ENCODE measurements at regions not wholly inside any gene's neighbourhood (a gene's known extent, or its start where the extent isn't known, plus 50 kb on each side); places are given as distances from the start of the nearest gene placed in this dataset.

DNA sequence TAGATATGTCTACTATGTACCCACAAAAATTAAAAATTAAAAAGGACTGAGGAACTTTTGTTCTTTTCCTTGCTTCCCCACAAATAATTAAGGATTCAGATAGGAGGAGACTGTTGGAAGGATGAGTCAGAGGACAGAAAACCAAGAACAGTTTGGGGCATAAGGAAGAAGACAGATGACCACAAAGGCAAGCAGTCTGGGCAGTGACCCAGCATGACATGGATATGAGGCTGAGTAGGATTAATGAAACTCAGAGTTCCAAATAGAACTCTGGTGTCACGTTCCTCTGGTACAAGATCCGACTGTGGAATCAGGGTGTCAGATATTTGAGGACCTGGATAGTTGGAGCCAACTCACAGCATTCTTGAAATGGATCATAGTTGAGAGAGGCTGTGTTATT is 89.3 kb upstream of the SLC38A4 start (continued):
- no peak for TF ChIP-seq MYC (CRISPR knock-in tag; IDR thresholded peaks at IDR 0.05; ENCODE audit: borderline replicate concordance)
- TF ChIP-seq, protein P1, sequence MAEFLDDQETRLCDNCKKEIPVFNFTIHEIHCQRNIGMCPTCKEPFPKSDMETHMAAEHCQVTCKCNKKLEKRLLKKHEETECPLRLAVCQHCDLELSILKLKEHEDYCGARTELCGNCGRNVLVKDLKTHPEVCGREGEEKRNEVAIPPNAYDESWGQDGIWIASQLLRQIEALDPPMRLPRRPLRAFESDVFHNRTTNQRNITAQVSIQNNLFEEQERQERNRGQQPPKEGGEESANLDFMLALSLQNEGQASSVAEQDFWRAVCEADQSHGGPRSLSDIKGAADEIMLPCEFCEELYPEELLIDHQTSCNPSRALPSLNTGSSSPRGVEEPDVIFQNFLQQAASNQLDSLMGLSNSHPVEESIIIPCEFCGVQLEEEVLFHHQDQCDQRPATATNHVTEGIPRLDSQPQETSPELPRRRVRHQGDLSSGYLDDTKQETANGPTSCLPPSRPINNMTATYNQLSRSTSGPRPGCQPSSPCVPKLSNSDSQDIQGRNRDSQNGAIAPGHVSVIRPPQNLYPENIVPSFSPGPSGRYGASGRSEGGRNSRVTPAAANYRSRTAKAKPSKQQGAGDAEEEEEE (CRISPR knock-in tag; IDR thresholded peaks at IDR 0.05; ENCODE audit: borderline replicate concordance): no peak

DNA sequence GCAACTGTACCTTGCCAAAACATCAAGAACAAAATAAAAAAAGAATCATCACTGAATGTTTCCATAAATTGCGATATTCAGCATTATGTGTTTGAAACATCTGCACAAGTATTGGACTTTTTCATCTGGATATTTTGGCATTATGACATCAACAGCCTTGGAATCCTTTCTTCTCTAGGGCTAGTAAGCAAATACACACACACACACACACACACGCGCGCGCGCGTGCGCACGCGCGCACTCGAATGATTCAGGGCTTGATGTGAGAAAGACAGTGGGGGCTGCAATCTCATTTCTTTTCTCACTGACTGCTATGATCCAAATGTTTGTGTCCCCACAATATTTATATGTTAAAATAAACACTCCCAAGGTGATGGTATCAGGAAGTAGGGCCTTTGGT is 90.0 kb upstream of the SLC38A4 start:
- intact Hi-C loops (cut with micrococcal nuclease; ENCODE audit: unreplicated experiment): no loop called here
- ChIA-PET CTCF (ENCODE audit: low intra/inter-chr PET ratio, low total read pairs) (no interaction called here), POLR2A (no interaction called here)
- BruUV-seq (replicated peaks): no TSS peak
- H3K79me2 ChIP-seq (ENCODE audit: insufficient read depth, low read length): no peaks in the 10 kb centered on the region
- H2AFZ ChIP-seq (ENCODE audit: low read length): no peak overlapping the region
- in situ Hi-C loops (cut with HindIII; ENCODE audit: extremely low pct_ligation_motif_present, low pct_unique_long_range_greater_than_20kb): no loop called here
- ATAC-seq: no peak
- no peak for DNase-seq (ENCODE audit: low spot score)
- H3K9ac ChIP-seq (ENCODE audit: insufficient read depth, low read depth, low read length): no peak overlapping the region
- H3K27me3 ChIP-seq (ENCODE audit: control insufficient read depth in 1 of 2, insufficient read depth in 2 of 2, low read length in 2 of 2): no peaks in the 10 kb centered on the region
- WGBS (ENCODE audit: low lambda C conversion rate): 74% methylated on average over 8 of the region's 12 CpGs
- H3K9me3 ChIP-seq (ENCODE audit: low read length): no peaks in the 10 kb centered on the region
- H4K20me1 ChIP-seq (ENCODE audit: insufficient read depth, low read length): no peaks in the 10 kb centered on the region
- H3K36me3 ChIP-seq (replicated peaks in 1 of 2; ENCODE audit: control insufficient read depth in 1 of 2, insufficient read depth in 2 of 2, low read length in 2 of 2): no peaks in the 10 kb centered on the region
- TF ChIP-seq SIN3B (IDR thresholded peaks at IDR 0.05; ENCODE audit: low read length) (no peak), KAT2B (IDR thresholded peaks at IDR 0.05; ENCODE audit: borderline replicate concordance, low read depth, low read length) (no peak), DNMT1 (CRISPR knock-in tag; IDR thresholded peaks at IDR 0.05) (no peak), GLMP (CRISPR knock-in tag; IDR thresholded peaks at IDR 0.05; ENCODE audit: borderline replicate concordance) (no peak), ZNF326 (CRISPR knock-in tag; IDR thresholded peaks at IDR 0.05; ENCODE audit: borderline replicate concordance) (no peak), PRMT3 (CRISPR knock-in tag; IDR thresholded peaks at IDR 0.05; ENCODE audit: borderline replicate concordance, low read depth) (no peak), THAP7 (CRISPR knock-in tag; IDR thresholded peaks at IDR 0.05) (no peak), SNAPC2 (CRISPR knock-in tag; IDR thresholded peaks at IDR 0.05) (no peak), NFYC (CRISPR knock-in tag; IDR thresholded peaks at IDR 0.05) (no peak)
- no peak overlapping the region for H3K4me3 ChIP-seq (replicated peaks in 1 of 3; ENCODE audit: insufficient read depth in 1 of 3, low read depth in 2 of 3, low read length in 3 of 3)
- H3K4me1 ChIP-seq (ENCODE audit: insufficient read depth, low read length): peaks cover 2% of the 10 kb centered on the region
- H3K4me2 ChIP-seq (ENCODE audit: low read depth, low read length): no peak overlapping the region
- FAIRE-seq: no peak
- H3K27ac ChIP-seq (ENCODE audit: extremely low read length, insufficient read depth, low read length): no peak overlapping the region

Data from HepG2 (cell line).